ENCODE measurements at regions not wholly inside any gene's neighbourhood (a gene's known extent, or its start where the extent isn't known, plus 50 kb on each side); places are given as distances from the start of the nearest gene placed in this dataset.

GRCh38 chr22:47355776-47356510 lies 593.5 kb downstream of the TBC1D22A start:
- TF ChIP-seq, protein P1, sequence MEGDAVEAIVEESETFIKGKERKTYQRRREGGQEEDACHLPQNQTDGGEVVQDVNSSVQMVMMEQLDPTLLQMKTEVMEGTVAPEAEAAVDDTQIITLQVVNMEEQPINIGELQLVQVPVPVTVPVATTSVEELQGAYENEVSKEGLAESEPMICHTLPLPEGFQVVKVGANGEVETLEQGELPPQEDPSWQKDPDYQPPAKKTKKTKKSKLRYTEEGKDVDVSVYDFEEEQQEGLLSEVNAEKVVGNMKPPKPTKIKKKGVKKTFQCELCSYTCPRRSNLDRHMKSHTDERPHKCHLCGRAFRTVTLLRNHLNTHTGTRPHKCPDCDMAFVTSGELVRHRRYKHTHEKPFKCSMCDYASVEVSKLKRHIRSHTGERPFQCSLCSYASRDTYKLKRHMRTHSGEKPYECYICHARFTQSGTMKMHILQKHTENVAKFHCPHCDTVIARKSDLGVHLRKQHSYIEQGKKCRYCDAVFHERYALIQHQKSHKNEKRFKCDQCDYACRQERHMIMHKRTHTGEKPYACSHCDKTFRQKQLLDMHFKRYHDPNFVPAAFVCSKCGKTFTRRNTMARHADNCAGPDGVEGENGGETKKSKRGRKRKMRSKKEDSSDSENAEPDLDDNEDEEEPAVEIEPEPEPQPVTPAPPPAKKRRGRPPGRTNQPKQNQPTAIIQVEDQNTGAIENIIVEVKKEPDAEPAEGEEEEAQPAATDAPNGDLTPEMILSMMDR (IDR thresholded peaks at IDR 0.05): no peak
- no peak for TF ChIP-seq POLR2A (IDR thresholded peaks at IDR 0.05)

All from heart left ventricle (tissue), 13 donors.